ENCODE measurements at regions not wholly inside any gene's neighbourhood (a gene's known extent, or its start where the extent isn't known, plus 50 kb on each side); places are given as distances from the start of the nearest gene placed in this dataset.
"Not testable (repeated sequence)": the region's sequence is repeated elsewhere in the genome, so short reads cannot be mapped to it uniquely, and the experiment has no call there.

DNA sequence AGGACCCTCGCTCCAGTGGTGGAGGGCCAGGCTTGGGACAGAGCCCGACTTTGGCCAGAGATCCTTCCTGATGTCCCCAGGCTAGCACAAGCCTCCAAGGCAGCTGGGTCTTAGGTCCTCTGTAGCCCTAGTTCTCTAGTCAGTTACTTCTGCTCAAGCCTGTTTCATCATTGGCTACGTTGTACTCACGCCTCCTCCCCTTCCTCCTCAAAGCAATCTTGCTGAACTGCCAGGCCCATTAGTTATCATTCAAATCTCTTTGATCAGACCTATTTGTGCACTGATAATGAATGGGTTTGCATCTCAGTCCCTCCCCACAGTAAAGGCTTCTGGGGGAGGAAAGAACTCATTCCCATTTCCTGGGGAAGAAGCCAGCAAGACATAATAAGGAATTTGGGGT, 256.8 kb downstream of the NFATC2 start:
- ATAC-seq: no peak
- H3K4me1 Mint-ChIP-seq: no peaks in the 10 kb centered on the region
- no peak overlapping the region for H3K27ac Mint-ChIP-seq
- no peaks in the 10 kb centered on the region for H3K27me3 Mint-ChIP-seq
- no peak for DNase-seq
- no peak overlapping the region for H3K4me3 Mint-ChIP-seq
- H3K9me3 Mint-ChIP-seq: no peaks in the 10 kb centered on the region

DNA sequence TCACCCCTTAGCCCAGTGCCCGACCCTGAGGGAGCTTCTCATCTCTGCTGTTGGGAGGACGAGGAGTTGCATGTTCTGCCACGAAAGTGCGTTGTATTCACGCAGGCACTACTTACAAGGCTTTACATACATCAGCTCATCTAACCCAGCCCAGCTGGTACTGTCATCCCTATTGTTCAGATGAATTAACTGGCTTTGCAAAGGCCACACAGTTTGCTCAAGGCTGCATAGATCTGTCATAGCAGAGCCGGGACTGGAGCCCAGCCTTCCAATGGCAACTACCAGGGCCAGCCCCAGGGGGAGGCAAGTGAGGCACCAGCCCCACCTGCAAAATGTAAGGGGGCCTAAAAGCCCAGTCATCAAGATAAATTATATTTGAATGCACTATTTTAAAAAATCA, 257.6 kb downstream of the NFATC2 start:
- Mint-ChIP-seq H3K4me1 (no peaks in the 10 kb centered on the region), H3K27me3 (no peaks in the 10 kb centered on the region), H3K9me3 (no peaks in the 10 kb centered on the region), H3K4me3 (no peak overlapping the region), H3K27ac (no peak overlapping the region)
- DNase-seq: no peak
- no peak for ATAC-seq

GRCh38 chr20:51284176-51284575, 258.3 kb downstream of the NFATC2 start:
- H3K27me3 Mint-ChIP-seq: no peaks in the 10 kb centered on the region
- H3K4me1 Mint-ChIP-seq: no peaks in the 10 kb centered on the region
- no peaks in the 10 kb centered on the region for H3K9me3 Mint-ChIP-seq
- H3K27ac Mint-ChIP-seq: no peak overlapping the region
- H3K4me3 Mint-ChIP-seq: no peak overlapping the region
- ATAC-seq (no peak), DNase-seq (no peak)

DNA sequence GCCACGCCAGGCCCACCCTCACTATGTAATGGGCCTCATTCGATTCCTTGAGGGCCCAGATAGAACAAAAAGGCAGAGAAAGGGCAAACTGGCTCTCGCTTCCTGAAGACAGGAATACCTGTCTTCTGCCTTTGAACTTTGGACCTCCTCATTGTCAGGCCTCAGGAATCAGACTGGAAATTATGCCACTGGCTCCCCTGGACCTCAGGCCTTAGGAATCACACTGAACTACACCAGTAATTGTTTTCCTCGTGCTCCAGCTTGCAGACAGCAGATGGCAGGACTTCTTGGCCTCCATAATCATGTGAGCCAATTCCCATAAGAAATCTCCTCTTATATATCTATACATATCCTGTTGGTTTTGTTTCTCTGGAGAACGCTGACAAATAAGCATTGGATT, 258.6 kb upstream of the KCNG1 start:
- no peaks in the 10 kb centered on the region for H3K9me3 Mint-ChIP-seq
- H3K4me1 Mint-ChIP-seq: no peaks in the 10 kb centered on the region
- no peak for DNase-seq
- peaks cover 18% of the 10 kb centered on the region for H3K27me3 Mint-ChIP-seq
- H3K4me3 Mint-ChIP-seq: no peak overlapping the region
- no peak overlapping the region for H3K27ac Mint-ChIP-seq
- ATAC-seq: no peak

DNA sequence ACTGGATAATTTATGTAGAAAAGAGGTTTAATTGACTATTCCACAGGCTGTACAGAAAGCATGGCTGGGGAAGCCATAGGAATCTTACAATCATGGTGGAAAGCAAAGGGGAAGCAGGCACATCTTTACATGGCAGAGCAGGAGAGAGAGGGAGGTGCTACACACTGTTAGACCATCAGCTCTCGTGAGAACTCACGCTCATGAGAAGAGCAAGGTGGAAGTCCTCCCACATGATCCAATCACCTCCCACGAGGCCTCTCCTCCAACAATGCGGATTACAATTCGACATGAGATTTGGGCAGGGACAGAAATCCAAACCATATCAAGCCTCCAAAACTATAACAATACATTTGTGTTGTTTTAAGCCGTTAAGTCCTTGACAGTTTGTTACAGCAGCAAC, 257.1 kb upstream of the KCNG1 start:
- DNase-seq (no peak), ATAC-seq (no peak)
- no peaks in the 10 kb centered on the region for H3K4me1 Mint-ChIP-seq
- no peaks in the 10 kb centered on the region for H3K9me3 Mint-ChIP-seq
- peaks cover 26% of the 10 kb centered on the region for H3K27me3 Mint-ChIP-seq
- H3K4me3 Mint-ChIP-seq: no peak overlapping the region
- no peak overlapping the region for H3K27ac Mint-ChIP-seq

DNA sequence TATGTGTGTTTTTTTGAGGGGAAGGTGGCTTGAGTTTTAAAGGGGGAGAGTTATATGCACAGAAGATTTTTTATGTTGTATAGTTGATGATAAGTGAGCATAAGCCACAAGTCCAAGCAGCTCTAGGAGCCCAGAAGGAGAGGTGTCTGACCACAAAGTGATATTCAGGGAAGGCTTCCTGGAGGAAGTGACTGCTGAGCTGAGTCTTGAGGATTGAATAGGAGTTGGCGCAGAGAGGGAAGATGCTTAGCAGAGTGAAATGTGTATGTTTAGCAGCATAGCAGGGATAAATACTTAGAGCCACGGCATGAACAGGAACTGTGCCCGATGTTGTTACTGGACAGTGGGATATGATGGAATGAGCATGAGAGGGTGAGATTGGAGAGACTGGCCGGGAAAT, 255.1 kb upstream of the KCNG1 start:
- Mint-ChIP-seq H3K4me1 (no peaks in the 10 kb centered on the region), H3K27ac (no peak overlapping the region), H3K4me3 (no peak overlapping the region), H3K27me3 (peaks cover 40% of the 10 kb centered on the region), H3K9me3 (no peaks in the 10 kb centered on the region)
- DNase-seq (no peak), ATAC-seq (no peak)

DNA sequence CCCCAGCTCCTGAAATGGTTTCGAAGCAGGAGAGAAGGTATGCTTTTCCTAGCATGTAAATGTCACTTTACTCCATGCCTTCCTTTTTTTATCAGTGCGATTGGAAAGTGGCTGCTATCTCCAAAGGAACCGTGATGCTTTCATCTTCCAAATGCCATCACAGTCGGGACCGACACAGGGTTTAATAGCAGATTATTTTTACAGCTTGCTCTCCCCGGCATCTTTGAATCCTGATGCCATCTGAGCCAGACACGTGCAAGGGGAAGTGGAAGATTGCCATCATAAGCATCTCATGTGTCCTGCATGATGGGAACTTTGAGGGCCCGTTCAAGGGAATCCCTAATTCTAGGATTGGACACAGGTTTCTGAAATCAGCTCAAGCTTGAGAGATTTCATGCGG, 253.4 kb upstream of the KCNG1 start:
- DNase-seq (no peak), ATAC-seq (no peak)
- H3K27ac Mint-ChIP-seq: no peak overlapping the region
- peaks cover 47% of the 10 kb centered on the region for H3K27me3 Mint-ChIP-seq
- H3K9me3 Mint-ChIP-seq: no peaks in the 10 kb centered on the region
- no peak overlapping the region for H3K4me3 Mint-ChIP-seq
- H3K4me1 Mint-ChIP-seq: no peaks in the 10 kb centered on the region

- no peaks in the 10 kb centered on the region for H3K4me1 Mint-ChIP-seq
- H3K27ac Mint-ChIP-seq: no peak overlapping the region
- DNase-seq (no peak), ATAC-seq (no peak)
- H3K4me3 Mint-ChIP-seq: no peak overlapping the region
- peaks cover 47% of the 10 kb centered on the region for H3K27me3 Mint-ChIP-seq
- H3K9me3 Mint-ChIP-seq: peaks cover 0 to under 1% of the 10 kb centered on the region in 2 donors
These were observed 252.9 kb upstream of the KCNG1 start for GRCh38 chr20:51275826-51276225.

DNA sequence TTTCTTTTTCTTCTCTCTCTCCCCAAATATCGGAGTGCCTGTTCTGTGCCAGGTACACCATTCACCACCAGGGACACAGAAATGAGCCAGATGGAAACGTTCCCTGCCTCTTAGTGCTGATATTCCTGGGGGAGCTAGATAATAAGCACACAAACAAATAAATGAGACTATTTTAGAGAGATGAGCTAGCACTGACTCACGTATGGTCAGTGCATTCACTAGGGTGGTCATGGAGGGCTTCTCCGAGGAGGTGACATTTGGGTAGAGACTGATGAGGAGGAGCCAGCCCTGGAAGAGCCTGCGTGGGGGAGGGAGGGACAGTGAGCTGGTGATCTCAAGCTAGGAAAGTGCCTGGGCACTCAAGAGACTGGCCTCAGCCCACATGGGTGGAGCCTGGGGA, 252.3 kb upstream of the KCNG1 start:
- no peak overlapping the region for H3K4me3 Mint-ChIP-seq
- H3K27me3 Mint-ChIP-seq: peaks cover 47% of the 10 kb centered on the region
- no peaks in the 10 kb centered on the region for H3K4me1 Mint-ChIP-seq
- H3K27ac Mint-ChIP-seq: no peak overlapping the region
- DNase-seq (no peak), ATAC-seq (no peak)
- H3K9me3 Mint-ChIP-seq: peaks cover 0 to 7% of the 10 kb centered on the region in 2 donors

- Mint-ChIP-seq H3K9me3 (peaks cover 0 to 8% of the 10 kb centered on the region in 2 donors), H3K4me3 (no peak overlapping the region), H3K27ac (no peak overlapping the region), H3K27me3 (peaks cover 37% of the 10 kb centered on the region), H3K4me1 (no peaks in the 10 kb centered on the region)
- ATAC-seq: no peak
- DNase-seq: no peak
These were observed 249.5 kb upstream of the KCNG1 start for GRCh38 chr20:51272401-51272800.

DNA sequence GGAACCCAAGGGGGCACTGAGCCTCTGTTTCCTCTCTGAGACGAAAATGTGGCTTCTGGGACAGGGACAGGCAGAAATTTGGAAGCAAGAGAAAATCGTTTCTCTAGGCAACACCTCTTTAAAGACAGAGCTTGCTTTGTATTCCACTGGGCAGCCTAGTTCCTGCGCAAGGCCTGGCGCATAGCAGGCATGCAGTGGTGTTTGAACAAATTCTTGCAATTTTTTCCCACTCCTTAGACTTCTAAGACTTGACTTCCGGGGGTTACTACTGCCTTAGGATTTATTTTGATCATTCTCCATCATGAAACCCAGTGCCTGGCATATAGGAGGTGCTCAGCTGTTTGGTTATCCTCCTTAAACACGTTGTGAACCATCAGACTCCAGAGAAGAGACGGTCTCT, 249.0 kb upstream of the KCNG1 start:
- DNase-seq (no peak), ATAC-seq (no peak)
- no peaks in the 10 kb centered on the region for H3K4me1 Mint-ChIP-seq
- H3K27ac Mint-ChIP-seq: no peak overlapping the region
- peaks cover 34% of the 10 kb centered on the region for H3K27me3 Mint-ChIP-seq
- H3K4me3 Mint-ChIP-seq: no peak overlapping the region
- H3K9me3 Mint-ChIP-seq: peaks cover 0 to 8% of the 10 kb centered on the region in 2 donors

GRCh38 chr20:51271289-51271688, 248.4 kb upstream of the KCNG1 start:
- H3K4me3 Mint-ChIP-seq, H3K27ac Mint-ChIP-seq, H3K4me1 Mint-ChIP-seq, ATAC-seq, DNase-seq: not testable (repeated sequence)
- H3K9me3 Mint-ChIP-seq: peaks cover 0 to 12% of the 10 kb centered on the region in 2 donors
- H3K27me3 Mint-ChIP-seq: peaks cover 32% of the 10 kb centered on the region

GRCh38 chr20:51269671-51270070, 246.8 kb upstream of the KCNG1 start:
- Mint-ChIP-seq H3K27me3 (peaks cover 23% of the 10 kb centered on the region), H3K27ac (no peak overlapping the region), H3K4me1 (no peaks in the 10 kb centered on the region), H3K4me3 (no peak overlapping the region), H3K9me3 (peaks cover 0 to 16% of the 10 kb centered on the region in 2 donors)
- no peak for DNase-seq
- ATAC-seq: no peak

- Mint-ChIP-seq H3K4me3 (no peak overlapping the region), H3K27me3 (peaks cover 10% of the 10 kb centered on the region), H3K4me1 (no peaks in the 10 kb centered on the region), H3K27ac (no peak overlapping the region), H3K9me3 (peaks cover 0 to 16% of the 10 kb centered on the region in 2 donors)
- DNase-seq (no peak), ATAC-seq (no peak)
These were observed 244.8 kb upstream of the KCNG1 start for GRCh38 chr20:51267679-51268078.

GRCh38 chr20:51266353-51266752, 243.4 kb upstream of the KCNG1 start:
- Mint-ChIP-seq H3K27ac (no peak overlapping the region), H3K4me1 (no peaks in the 10 kb centered on the region), H3K9me3 (peaks cover 0 to 16% of the 10 kb centered on the region in 2 donors), H3K4me3 (no peak overlapping the region), H3K27me3 (peaks cover 6% of the 10 kb centered on the region)
- ATAC-seq (no peak), DNase-seq (no peak)

DNA sequence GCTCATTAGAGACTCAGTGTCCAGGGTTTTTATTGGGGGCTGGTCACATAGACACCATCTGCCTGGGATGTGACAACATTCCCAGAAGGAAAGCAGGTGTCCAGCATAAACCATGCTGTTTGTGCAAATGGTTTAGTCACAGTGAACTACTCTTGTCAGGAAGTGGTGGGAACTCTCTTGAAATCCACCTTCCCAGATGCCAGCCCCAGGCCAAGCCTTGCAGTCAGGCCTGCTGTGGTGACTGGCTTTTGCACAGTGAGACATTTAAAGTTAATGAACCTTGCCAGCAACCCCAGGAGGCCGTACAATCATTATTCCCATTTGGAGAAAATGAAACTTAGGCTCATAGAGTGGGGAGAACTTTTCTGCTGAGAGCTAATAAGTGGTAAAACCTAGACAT, 242.5 kb upstream of the KCNG1 start:
- Mint-ChIP-seq H3K27me3 (peaks cover 10% of the 10 kb centered on the region), H3K4me1 (no peaks in the 10 kb centered on the region), H3K27ac (no peak overlapping the region), H3K9me3 (peaks cover 0 to 10% of the 10 kb centered on the region in 2 donors), H3K4me3 (no peak overlapping the region)
- DNase-seq: no peak
- no peak for ATAC-seq

DNA sequence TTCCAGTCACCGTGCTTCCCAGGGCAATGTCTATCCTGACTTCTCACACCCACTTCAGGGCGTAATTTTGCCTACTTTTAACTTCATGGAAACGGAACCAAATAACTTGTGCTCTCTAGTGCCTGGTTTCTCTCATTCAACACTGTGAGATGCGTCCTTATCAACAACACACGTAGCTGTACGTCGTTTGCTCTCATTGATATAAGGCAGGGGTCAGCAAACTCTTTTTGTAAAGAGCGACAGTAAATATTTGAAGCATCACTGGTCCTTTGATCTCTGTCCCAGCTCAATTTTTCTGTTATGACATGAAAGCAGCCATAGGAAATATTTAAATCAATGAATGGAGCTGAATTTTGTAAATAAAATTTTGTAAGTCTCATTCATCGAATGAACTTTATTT, 239.3 kb upstream of the KCNG1 start:
- Mint-ChIP-seq H3K9me3 (peaks cover 0 to 8% of the 10 kb centered on the region in 2 donors), H3K4me1 (no peaks in the 10 kb centered on the region), H3K27ac (no peak overlapping the region), H3K4me3 (no peak overlapping the region), H3K27me3 (peaks cover 31% of the 10 kb centered on the region)
- ATAC-seq (no peak), DNase-seq (no peak)
